Erythroblast (primary cell): ENCODE measurements at regions not wholly inside any gene's neighbourhood (a gene's known extent, or its start where the extent isn't known, plus 50 kb on each side); places are given as distances from the start of the nearest gene placed in this dataset.
"Not testable (repeated sequence)": the region's sequence is repeated elsewhere in the genome, so short reads cannot be mapped to it uniquely, and the experiment has no call there.

Experiments
- GATA1 ChIP-seq: IDR thresholded peaks from 2 replicates; pipeline ENCODE4 v1.6.1; 2011; ENCODE audit warnings: low read depth, mild to moderate bottlenecking, control low read depth, low read length, moderate library complexity
- POLR2A ChIP-seq: IDR thresholded peaks from 2 replicates; pipeline ENCODE4 v1.6.1; 2011; ENCODE audit warnings: mild to moderate bottlenecking, low read length

DNA sequence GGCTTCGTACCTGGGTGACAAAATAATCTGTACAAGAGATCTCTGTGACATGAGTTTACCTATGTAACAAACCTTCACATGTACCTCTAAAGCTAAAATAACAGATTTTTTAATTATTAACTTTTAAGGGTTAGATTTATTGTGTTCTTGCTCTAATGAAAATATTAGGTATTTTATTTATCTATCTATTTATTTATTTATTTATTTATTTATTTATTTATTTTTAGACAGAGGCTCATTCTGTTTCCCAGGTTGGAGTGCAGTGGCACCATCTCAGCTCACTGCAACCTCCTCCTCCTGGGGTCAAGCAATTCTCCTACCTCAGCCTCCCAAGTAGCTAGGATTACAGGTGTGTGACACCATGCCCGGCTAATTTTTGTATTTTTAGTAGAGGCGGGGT lies 348.4 kb downstream of the TAF11L14 start:
- not testable (repeated sequence) for TF ChIP-seq POLR2A, GATA1
